ENCODE measurements at regions not wholly inside any gene's neighbourhood (a gene's known extent, or its start where the extent isn't known, plus 50 kb on each side); places are given as distances from the start of the nearest gene placed in this dataset.
"Not testable (repeated sequence)": the region's sequence is repeated elsewhere in the genome, so short reads cannot be mapped to it uniquely, and the experiment has no call there.

GRCh38 chr16:8087146-8087545, 503.2 kb downstream of the TMEM114 start:
- no peak for TF ChIP-seq CTCF (IDR thresholded peaks at IDR 0.05; ENCODE audit: low read depth, low read length)
- DNase-seq (ENCODE audit: low read depth in 2 of 2), result no peak
- no peak overlapping the region for H3K4me3 ChIP-seq (replicated peaks in 1 of 2; ENCODE audit: low read depth in 2 of 2, low read length in 2 of 2)

GRCh38 chr16:8084882-8085281, 505.4 kb downstream of the TMEM114 start:
- TF ChIP-seq CTCF (IDR thresholded peaks at IDR 0.05; ENCODE audit: low read depth, low read length), result no peak
- H3K4me3 ChIP-seq (replicated peaks in 1 of 2; ENCODE audit: low read depth in 2 of 2, low read length in 2 of 2), result no peak overlapping the region
- no peak for DNase-seq (ENCODE audit: low read depth in 2 of 2)

GRCh38 chr16:8084302-8084701, 506.0 kb downstream of the TMEM114 start:
- TF ChIP-seq CTCF (IDR thresholded peaks at IDR 0.05; ENCODE audit: low read depth, low read length), result no peak

GRCh38 chr16:8083560-8083959, 506.8 kb downstream of the TMEM114 start:
- TF ChIP-seq CTCF (IDR thresholded peaks at IDR 0.05; ENCODE audit: low read depth, low read length), result no peak

More at GRCh38 chr16:8084302-8084701, 506.0 kb downstream of the TMEM114 start:
- DNase-seq (ENCODE audit: low read depth in 2 of 2), result no peak
- no peak overlapping the region for H3K4me3 ChIP-seq (replicated peaks in 1 of 2; ENCODE audit: low read depth in 2 of 2, low read length in 2 of 2)

GRCh38 chr16:8080817-8081216, 509.5 kb downstream of the TMEM114 start:
- DNase-seq (ENCODE audit: low read depth in 2 of 2), result no peak
- TF ChIP-seq CTCF (IDR thresholded peaks at IDR 0.05; ENCODE audit: low read depth, low read length), result no peak
- no peak overlapping the region for H3K4me3 ChIP-seq (replicated peaks in 1 of 2; ENCODE audit: low read depth in 2 of 2, low read length in 2 of 2)

More at GRCh38 chr16:8083560-8083959, 506.8 kb downstream of the TMEM114 start:
- no peak overlapping the region for H3K4me3 ChIP-seq (replicated peaks in 1 of 2; ENCODE audit: low read depth in 2 of 2, low read length in 2 of 2)
- no peak for DNase-seq (ENCODE audit: low read depth in 2 of 2)

GRCh38 chr16:8075271-8075670, 515.0 kb downstream of the TMEM114 start:
- no peak for TF ChIP-seq CTCF (IDR thresholded peaks at IDR 0.05; ENCODE audit: low read depth, low read length)
- DNase-seq (ENCODE audit: low read depth in 2 of 2), result no peak
- H3K4me3 ChIP-seq (replicated peaks in 1 of 2; ENCODE audit: low read depth in 2 of 2, low read length in 2 of 2), result no peak overlapping the region

- TF ChIP-seq CTCF (IDR thresholded peaks at IDR 0.05; ENCODE audit: low read depth, low read length), result no peak
- no peak overlapping the region for H3K4me3 ChIP-seq (replicated peaks in 1 of 2; ENCODE audit: low read depth in 2 of 2, low read length in 2 of 2)
- DNase-seq (ENCODE audit: low read depth in 2 of 2), result no peak
These were observed 519.8 kb downstream of the TMEM114 start for GRCh38 chr16:8070506-8070905.

- DNase-seq (ENCODE audit: low read depth in 2 of 2); H3K4me3 ChIP-seq (replicated peaks in 1 of 2; ENCODE audit: low read depth in 2 of 2, low read length in 2 of 2): not testable (repeated sequence)
These were observed 522.1 kb downstream of the TMEM114 start for GRCh38 chr16:8068225-8068624.
